ENCODE measurements at regions not wholly inside any gene's neighbourhood (a gene's known extent, or its start where the extent isn't known, plus 50 kb on each side); places are given as distances from the start of the nearest gene placed in this dataset.
A peak's percentile ranks its signal among the peaks of the same experiment; 100 is the strongest.

- Histone ChIP-seq H3K9me3 (no peaks in the 10 kb centered on the region), H3K4me1 (no peaks in the 10 kb centered on the region), H3K27ac (no peak overlapping the region), H3K4me3 (no peak overlapping the region), H3K4me2 (no peak overlapping the region)
- DNase-seq (ENCODE audit: low read depth in 1 of 2, low spot score in 1 of 2) (no peak), FAIRE-seq (no peak), ATAC-seq (no peak)
- ChIA-PET POLR2A (no interaction called here), CTCF (no interaction called here)
- WGBS (ENCODE audit: missing lambda C conversion rate), result 57% methylated on average over 3 of the region's 3 CpGs
- TF ChIP-seq KDM1A (IDR thresholded peaks at IDR 0.05; ENCODE audit: low read depth) (no peak), MAFK (IDR thresholded peaks at IDR 0.05; ENCODE audit: partially characterized antibody) (peak; percentile 17), HMGXB4 (CRISPR knock-in tag; IDR thresholded peaks at IDR 0.05; ENCODE audit: borderline replicate concordance) (no peak), TFCP2L1 (CRISPR knock-in tag; IDR thresholded peaks at IDR 0.05) (no peak), HOXB5 (CRISPR knock-in tag; IDR thresholded peaks at IDR 0.05) (no peak), RNF2 (IDR thresholded peaks at IDR 0.05; ENCODE audit: borderline replicate concordance, low read depth) (no peak)
Observed at GRCh38 chr2:185082749-185083148, 484.4 kb downstream of the ZNF804A start.

- ATAC-seq, result no peak
- no peak for DNase-seq (ENCODE audit: low read depth in 1 of 2, low spot score in 1 of 2)
- no peaks in the 10 kb centered on the region for H3K4me1 ChIP-seq
Observed at GRCh38 chr2:185108588-185108987, 510.3 kb downstream of the ZNF804A start.

GRCh38 chr2:185127412-185127811, 529.1 kb downstream of the ZNF804A start:
- CTCF ChIA-PET, result no interaction called here
- FAIRE-seq (no peak), DNase-seq (ENCODE audit: low read depth in 1 of 2, low spot score in 1 of 2) (no peak), ATAC-seq (no peak)
- Histone ChIP-seq H3K4me1 (no peaks in the 10 kb centered on the region), H3K4me2 (no peak overlapping the region), H3K27ac (no peak overlapping the region), H3K9me3 (peaks cover 3% of the 10 kb centered on the region; the same call in 1 of the 3 replicates), H3K4me3 (no peak overlapping the region)
- POLR2A ChIA-PET, result no interaction called here
- WGBS (ENCODE audit: missing lambda C conversion rate), result 50% methylated on average over 1 of the region's 1 CpG
- no peak for TF ChIP-seq MAZ (IDR thresholded peaks at IDR 0.05; ENCODE audit: borderline replicate concordance, low read depth, low read length)
- no peak for TF ChIP-seq GATA3 (IDR thresholded peaks at IDR 0.05; ENCODE audit: borderline replicate concordance)
- TF ChIP-seq POLR2AphosphoS2 (conservative IDR thresholded peaks at IDR 0.05; ENCODE audit: low read length), result no peak
- no peak for TF ChIP-seq KDM1A (IDR thresholded peaks at IDR 0.05; ENCODE audit: low read depth)
- TF ChIP-seq CTCF (IDR thresholded peaks at IDR 0.05), result no peak
- TF ChIP-seq MAFK (IDR thresholded peaks at IDR 0.05; ENCODE audit: partially characterized antibody), result no peak
- no peak for TF ChIP-seq RCOR1 (IDR thresholded peaks at IDR 0.05; ENCODE audit: low read depth, low read length)
- no peak for TF ChIP-seq USF2 (IDR thresholded peaks at IDR 0.05)
- no peak for TF ChIP-seq FOSB (CRISPR knock-in tag; IDR thresholded peaks at IDR 0.05)
- no peak for TF ChIP-seq RFX5 (IDR thresholded peaks at IDR 0.05)
- TF ChIP-seq KDM5A (IDR thresholded peaks at IDR 0.05), result no peak
- no peak for TF ChIP-seq RARB (CRISPR knock-in tag; IDR thresholded peaks at IDR 0.05)

More at GRCh38 chr2:185108588-185108987, 510.3 kb downstream of the ZNF804A start:
- H3K4me3 ChIP-seq, result no peak overlapping the region
- H3K4me2 ChIP-seq, result no peak overlapping the region
- CTCF ChIA-PET, result no interaction called here
- POLR2A ChIA-PET, result no interaction called here
- no peak for FAIRE-seq
- WGBS (ENCODE audit: missing lambda C conversion rate), result 9% methylated on average over 2 of the region's 2 CpGs
- TF ChIP-seq CBX2 (IDR thresholded peaks at IDR 0.05; ENCODE audit: borderline replicate concordance, low read depth) (no peak), ELK1 (IDR thresholded peaks at IDR 0.05; ENCODE audit: low read depth, low read length) (no peak), CBX8 (IDR thresholded peaks at IDR 0.05) (no peak), MYC (IDR thresholded peaks at IDR 0.05; ENCODE audit: borderline replicate concordance, low read length) (no peak), USF2 (IDR thresholded peaks at IDR 0.05) (no peak), ESRRA (IDR thresholded peaks at IDR 0.05; ENCODE audit: borderline replicate concordance, low read length) (no peak), SMC3 (IDR thresholded peaks at IDR 0.05) (no peak), GATA3 (IDR thresholded peaks at IDR 0.05; ENCODE audit: borderline replicate concordance) (no peak), PBX3 (IDR thresholded peaks at IDR 0.05) (no peak), NPAS2 (CRISPR knock-in tag; IDR thresholded peaks at IDR 0.05; ENCODE audit: borderline replicate concordance) (no peak), ZC3H11A (IDR thresholded peaks at IDR 0.05) (no peak), JUNB (IDR thresholded peaks at IDR 0.05) (no peak), EHMT2 (IDR thresholded peaks at IDR 0.05; ENCODE audit: low read depth) (no peak)
- no peaks in the 10 kb centered on the region for H3K9me3 ChIP-seq
- H3K27ac ChIP-seq, result no peak overlapping the region

Measured in A549 (cell line).